AG04450 (cell line): ENCODE measurements at regions not wholly inside any gene's neighbourhood (a gene's known extent, or its start where the extent isn't known, plus 50 kb on each side); places are given as distances from the start of the nearest gene placed in this dataset.
"Not testable (repeated sequence)": the region's sequence is repeated elsewhere in the genome, so short reads cannot be mapped to it uniquely, and the experiment has no call there.

Source experiments
- CTCF ChIA-PET: fragments of 300-600, 350-600 bp; formaldehyde crosslinking; extraction: SDS; loops from one replicate; lab custom pipeline; 2022; ENCODE audit warnings: antibody characterized with exemption, inconsistent platforms; lab: Charles Lee
- POLR2A ChIA-PET: fragments of 350-600 bp; formaldehyde crosslinking; extraction: SDS; loops from one replicate; lab custom pipeline; 2021; ENCODE audit warnings: antibody characterized with exemption, inconsistent platforms; lab: Yijun Ruan, JAX
- DNase-seq: peaks from one replicate; pipeline ENCODE4 v3.0.0-alpha.2; 2011; ENCODE audit warnings: low read depth, low spot score
- H3K27ac ChIP-seq: one replicate; pipeline ENCODE4 v1.5.1; 2012; ENCODE audit warnings: low read depth, low read length, control low read depth
- H3K27me3 ChIP-seq: one replicate; pipeline ENCODE4 v1.6.0; 2012; ENCODE audit warnings: low read length; ENCODE audit not compliant: control insufficient read depth, insufficient read depth
- H3K4me3 ChIP-seq: 2 replicates; pipeline ENCODE4 v1.5.1; 2011; ENCODE audit warnings: mild to moderate bottlenecking, low read depth, low read length, control low read depth
- H3K9me3 ChIP-seq: 2 replicates; pipeline ENCODE4 v1.5.1; 2012; ENCODE audit warnings: low read length; ENCODE audit not compliant: control insufficient read depth, insufficient read depth
- CTCF ChIP-seq: IDR thresholded peaks from 2 replicates; pipeline ENCODE4 v1.5.1; 2011; ENCODE audit warnings: low read depth, low read length, control low read depth, inconsistent platforms

- ChIA-PET POLR2A (no interaction called here), CTCF (no interaction called here)
- Histone ChIP-seq H3K9me3 (peaks cover 20% of the 10 kb centered on the region), H3K27ac (no peak overlapping the region), H3K4me3 (no peak overlapping the region), H3K27me3 (no peaks in the 10 kb centered on the region)
- TF ChIP-seq CTCF: no peak
- no peak for DNase-seq
Observed at GRCh38 chr7:69070476-69070875, 527.8 kb upstream of the AUTS2 start.

- Histone ChIP-seq H3K27ac (no peak overlapping the region), H3K4me3 (no peak overlapping the region), H3K9me3 (peaks cover 46% of the 10 kb centered on the region), H3K27me3 (no peaks in the 10 kb centered on the region)
- no peak for TF ChIP-seq CTCF
- ChIA-PET POLR2A (no interaction called here), CTCF (no interaction called here)
- DNase-seq: no peak
Observed at GRCh38 chr7:69076566-69076965, 521.7 kb upstream of the AUTS2 start.

GRCh38 chr7:69078997-69079769 is 519.1 kb upstream of the AUTS2 start:
- ChIA-PET POLR2A (no interaction called here), CTCF (interaction anchor here (0.6 kb wide), 1 partner anchor 11 kb away, joined by 5 read pairs; no protein-coding TSS in a partner anchor)
- no peak overlapping the region for H3K27ac ChIP-seq
- TF ChIP-seq CTCF: no peak
- peaks cover 43% of the 10 kb centered on the region for H3K9me3 ChIP-seq
- H3K4me3 ChIP-seq: no peak overlapping the region
- H3K27me3 ChIP-seq: no peaks in the 10 kb centered on the region
- DNase-seq: no peak

GRCh38 chr7:69087281-69087680 is 511.0 kb upstream of the AUTS2 start:
- DNase-seq, POLR2A ChIA-PET, H3K27ac ChIP-seq, H3K4me3 ChIP-seq, H3K27me3 ChIP-seq, CTCF ChIA-PET: not testable (repeated sequence)
- H3K9me3 ChIP-seq: peaks cover 30% of the 10 kb centered on the region

- Histone ChIP-seq H3K9me3 (peaks cover 36% of the 10 kb centered on the region), H3K27me3 (no peaks in the 10 kb centered on the region), H3K4me3 (no peak overlapping the region), H3K27ac (no peak overlapping the region)
- no peak for TF ChIP-seq CTCF
- ChIA-PET POLR2A (no interaction called here), CTCF (no interaction called here)
- no peak for DNase-seq
Observed at GRCh38 chr7:69088185-69088584, 510.1 kb upstream of the AUTS2 start.
